ENCODE measurements at regions not wholly inside any gene's neighbourhood (a gene's known extent, or its start where the extent isn't known, plus 50 kb on each side); places are given as distances from the start of the nearest gene placed in this dataset.
"Not testable (repeated sequence)": the region's sequence is repeated elsewhere in the genome, so short reads cannot be mapped to it uniquely, and the experiment has no call there.

DNA sequence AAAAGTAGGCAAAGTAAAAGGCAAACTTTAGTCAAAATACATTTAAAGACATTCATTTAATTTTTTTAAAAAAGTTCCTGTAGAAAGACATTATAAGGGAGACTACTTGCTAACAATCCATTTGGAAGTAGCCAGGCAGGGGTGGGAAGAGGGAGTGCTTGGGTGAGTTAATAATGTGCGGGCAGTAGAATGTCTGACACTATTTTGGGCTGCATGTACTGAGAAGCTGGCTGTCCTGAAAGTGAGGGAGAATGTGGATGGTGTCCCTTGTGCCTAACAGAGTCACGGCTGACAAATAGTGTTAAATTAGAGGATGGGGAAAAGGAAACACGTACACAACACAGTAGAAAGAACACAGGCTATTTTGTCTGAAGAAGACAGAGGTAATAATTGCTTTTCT lies 142.5 kb downstream of the LCA5 start:
- DNase-seq (ENCODE audit: low read depth in 3 of 3, low spot score in 2 of 3): no peak

- DNase-seq (ENCODE audit: low read depth in 3 of 3, low spot score in 2 of 3): no peak
Measured at GRCh38 chr6:79392094-79392493, 145.1 kb downstream of the LCA5 start.

DNA sequence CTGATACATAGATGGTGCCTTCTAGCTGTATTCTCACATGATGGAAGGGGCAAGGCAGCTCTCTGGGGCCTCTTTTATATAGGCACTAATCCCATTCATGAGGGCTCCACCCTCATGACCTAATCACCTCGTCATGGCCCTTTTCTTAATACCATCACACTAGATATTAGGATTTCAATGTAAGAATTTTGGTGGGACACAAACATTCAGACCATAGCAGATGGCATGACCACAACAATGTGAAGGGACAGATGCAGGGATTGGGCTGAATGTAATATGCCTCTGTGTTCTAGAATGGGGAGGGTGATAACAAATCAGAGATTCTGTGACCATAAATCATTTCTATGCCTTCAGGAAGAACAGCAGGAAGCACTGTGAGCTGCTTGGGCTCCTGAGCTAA lies 145.8 kb downstream of the LCA5 start:
- DNase-seq (ENCODE audit: low read depth in 3 of 3, low spot score in 2 of 3): no peak

- DNase-seq (ENCODE audit: low read depth in 3 of 3, low spot score in 2 of 3): no peak
Measured at GRCh38 chr6:79385893-79386292, 151.3 kb downstream of the LCA5 start.

- no peak for DNase-seq (ENCODE audit: low read depth in 3 of 3, low spot score in 2 of 3)
Measured at GRCh38 chr6:79385333-79385732, 150.9 kb upstream of the HMGN3 start.

DNA sequence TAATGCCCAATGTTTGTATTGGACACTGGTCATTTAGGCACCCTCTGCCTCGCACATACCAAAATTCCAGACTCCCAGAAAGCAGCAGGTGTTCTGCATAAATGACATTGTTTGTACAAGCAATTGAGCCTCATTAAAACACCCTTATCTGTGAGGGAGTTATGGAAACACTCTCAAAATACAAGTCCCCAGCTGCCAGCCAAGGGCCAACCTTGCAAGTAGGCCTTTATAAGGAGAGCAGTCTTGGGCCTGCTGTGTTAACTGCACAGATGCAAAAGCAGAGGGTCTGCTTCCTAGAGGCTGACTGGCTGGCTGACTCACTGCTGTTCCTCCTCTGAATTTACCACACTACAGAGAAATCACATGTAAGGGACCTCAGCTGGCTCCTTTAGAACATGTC lies 150.4 kb upstream of the HMGN3 start:
- DNase-seq (ENCODE audit: low read depth in 3 of 3, low spot score in 2 of 3): no peak

DNA sequence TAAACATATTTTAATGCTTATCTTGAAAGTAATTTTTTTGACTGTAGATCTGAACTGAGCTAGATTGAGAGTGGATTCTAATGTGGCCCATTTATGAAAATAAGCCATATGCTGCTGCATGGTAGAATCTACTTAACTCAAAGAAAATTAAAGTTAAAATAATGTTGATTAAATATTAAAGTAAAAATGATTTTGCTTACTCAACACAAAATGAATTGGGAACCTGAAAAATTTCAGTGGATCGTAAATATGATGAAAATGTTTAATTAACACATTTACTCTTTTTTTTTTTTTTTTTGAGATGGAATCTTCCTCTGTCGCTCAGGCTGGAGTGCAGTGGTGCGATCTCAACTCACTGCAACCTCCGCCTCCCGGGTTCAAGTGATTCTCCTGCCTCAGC lies 144.5 kb upstream of the HMGN3 start:
- DNase-seq (ENCODE audit: low read depth in 3 of 3, low spot score in 2 of 3): no peak

GRCh38 chr6:79377888-79378348 lies 143.4 kb upstream of the HMGN3 start:
- DNase-seq (ENCODE audit: low read depth in 3 of 3, low spot score in 2 of 3): peak in 2 of 3 donors; percentile 31 to 50

GRCh38 chr6:79377047-79377446 lies 142.6 kb upstream of the HMGN3 start:
- no peak for DNase-seq (ENCODE audit: low read depth in 3 of 3, low spot score in 2 of 3)

GRCh38 chr6:79375635-79376337 lies 141.3 kb upstream of the HMGN3 start:
- no peak for DNase-seq (ENCODE audit: low read depth in 3 of 3, low spot score in 2 of 3)

GRCh38 chr6:79374308-79374707 lies 139.8 kb upstream of the HMGN3 start:
- no peak for DNase-seq (ENCODE audit: low read depth in 3 of 3, low spot score in 2 of 3)

GRCh38 chr6:79373880-79374279 lies 139.4 kb upstream of the HMGN3 start:
- DNase-seq (ENCODE audit: low read depth in 3 of 3, low spot score in 2 of 3): no peak

DNA sequence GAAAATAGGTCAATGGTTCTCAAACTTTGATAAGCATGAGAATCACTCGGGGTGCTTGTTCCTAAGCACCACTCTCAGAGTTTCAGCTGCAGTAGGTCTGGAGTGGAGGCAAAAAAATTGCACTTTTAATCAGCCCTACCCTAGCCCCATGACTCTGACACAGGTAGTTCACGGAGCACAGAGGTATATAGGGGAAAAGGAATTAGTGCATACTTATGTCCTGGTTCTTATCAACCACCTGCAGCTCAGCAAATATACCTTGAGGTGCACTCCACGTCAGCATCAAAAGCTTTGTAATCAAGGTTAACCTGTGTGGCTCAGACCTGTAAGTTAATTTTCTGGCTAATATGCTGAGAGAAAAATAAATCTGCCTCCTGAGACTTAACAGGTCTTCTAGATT lies 138.8 kb upstream of the HMGN3 start:
- DNase-seq (ENCODE audit: low read depth in 3 of 3, low spot score in 2 of 3): no peak

DNA sequence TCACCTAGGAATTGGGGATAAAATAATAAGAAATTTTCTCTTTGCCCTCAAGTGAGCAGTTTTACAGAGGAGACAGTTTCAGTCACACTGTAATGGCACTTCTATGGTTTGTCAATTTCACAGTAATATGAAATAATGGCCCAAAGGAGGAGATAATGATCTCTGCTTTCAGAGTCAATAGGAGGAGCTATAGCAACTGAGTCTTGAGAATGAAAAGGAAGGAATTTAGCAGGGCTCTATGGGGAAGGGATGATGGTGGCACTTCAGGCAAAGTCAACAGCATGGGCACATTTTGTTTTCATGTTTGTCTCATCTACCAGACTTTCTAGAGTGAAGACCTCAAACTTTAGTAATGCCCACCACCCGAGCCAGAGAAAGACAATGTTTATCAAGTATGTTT lies 138.3 kb upstream of the HMGN3 start:
- DNase-seq (ENCODE audit: low read depth in 3 of 3, low spot score in 2 of 3): no peak

DNA sequence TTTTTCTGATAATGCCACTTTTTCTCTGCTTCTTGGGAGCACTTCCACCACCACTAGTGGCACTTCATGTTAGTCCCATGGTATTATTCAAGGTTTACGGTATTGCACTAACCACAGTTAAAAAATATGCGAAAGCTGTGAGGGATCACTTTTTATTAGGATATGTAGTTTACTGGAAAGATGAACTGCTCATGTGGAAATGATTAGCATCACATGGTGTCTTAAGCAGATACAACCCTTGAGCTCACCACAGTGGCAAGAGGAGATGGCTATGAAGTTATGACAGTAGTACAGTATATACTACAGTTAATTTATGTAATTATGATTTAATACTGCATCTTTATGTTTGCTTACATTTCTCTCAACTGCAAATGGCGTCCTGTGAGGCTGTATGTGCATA lies 134.5 kb upstream of the HMGN3 start:
- no peak for DNase-seq (ENCODE audit: low read depth in 3 of 3, low spot score in 2 of 3)

GRCh38 chr6:79363441-79363840 lies 129.0 kb upstream of the HMGN3 start:
- not testable (repeated sequence) for DNase-seq (ENCODE audit: low read depth in 3 of 3, low spot score in 2 of 3)

GRCh38 chr6:79361074-79361473 lies 126.6 kb upstream of the HMGN3 start:
- not testable (repeated sequence) for DNase-seq (ENCODE audit: low read depth in 3 of 3, low spot score in 2 of 3)

DNA sequence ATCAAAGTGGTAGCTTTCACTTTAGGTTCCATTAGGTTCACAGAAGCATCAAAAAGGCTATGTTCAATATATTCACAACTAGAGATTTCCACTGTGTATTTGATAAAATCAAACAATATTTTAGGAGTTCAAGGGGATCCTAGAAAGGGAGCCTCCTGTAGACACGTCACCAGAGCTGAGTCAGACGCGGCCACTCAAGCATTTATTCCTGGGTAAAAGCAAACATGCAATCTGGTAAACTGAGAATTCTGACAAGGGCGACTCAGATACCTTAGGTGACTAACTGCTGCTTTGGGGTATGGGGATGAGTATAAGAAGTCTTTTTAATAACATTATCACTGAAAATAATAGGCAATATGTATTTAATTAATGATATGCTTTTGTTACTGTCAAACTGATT lies 118.7 kb upstream of the HMGN3 start:
- DNase-seq (ENCODE audit: low read depth in 3 of 3, low spot score in 2 of 3): no peak

DNA sequence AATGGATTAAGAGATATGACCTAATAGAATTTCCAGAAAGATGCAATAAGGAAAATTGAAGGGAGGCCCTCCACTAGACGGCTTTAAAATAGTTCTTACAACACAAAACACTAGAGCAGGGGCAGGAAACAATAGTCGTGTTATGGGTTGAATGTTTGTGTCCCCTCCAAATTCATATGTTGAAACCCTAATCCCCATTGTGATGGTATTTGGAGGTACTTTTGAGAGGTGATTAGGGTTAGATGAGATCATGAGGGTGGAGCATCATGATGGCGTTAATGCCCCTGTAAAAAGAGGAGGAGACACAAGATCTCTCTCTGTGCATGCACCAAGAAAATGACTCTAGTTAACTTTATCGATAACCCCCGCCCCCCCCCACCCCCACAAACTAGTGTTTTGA lies 104.0 kb upstream of the HMGN3 start:
- DNase-seq (ENCODE audit: low read depth in 3 of 3, low spot score in 2 of 3): no peak

DNA sequence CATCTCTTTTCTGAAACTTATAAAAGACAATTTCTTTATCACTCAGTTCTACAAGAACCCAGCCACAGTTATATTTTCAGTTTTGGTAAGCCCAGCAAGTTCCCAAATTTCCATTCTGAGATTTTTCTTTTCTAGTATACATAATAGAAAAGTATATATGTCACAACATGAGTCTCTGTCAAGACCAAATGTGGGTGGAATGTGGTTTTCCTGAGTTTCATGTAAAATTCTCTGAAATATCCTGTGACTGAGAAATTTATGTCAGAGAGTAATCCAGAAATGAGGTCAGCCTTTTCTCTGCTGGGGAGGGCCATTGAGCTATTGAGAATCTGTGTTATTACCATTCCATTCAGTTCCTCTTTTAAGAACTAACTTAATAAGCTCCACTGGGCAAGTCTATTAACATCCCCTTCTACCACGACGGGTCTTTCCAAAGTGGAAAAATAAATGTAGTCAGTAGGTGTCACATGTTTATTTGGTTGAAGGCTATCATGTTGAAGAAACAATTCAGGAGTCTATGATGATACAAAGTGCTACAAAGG lies 100.7 kb upstream of the HMGN3 start:
- DNase-seq (ENCODE audit: low read depth in 3 of 3, low spot score in 2 of 3): no peak

DNA sequence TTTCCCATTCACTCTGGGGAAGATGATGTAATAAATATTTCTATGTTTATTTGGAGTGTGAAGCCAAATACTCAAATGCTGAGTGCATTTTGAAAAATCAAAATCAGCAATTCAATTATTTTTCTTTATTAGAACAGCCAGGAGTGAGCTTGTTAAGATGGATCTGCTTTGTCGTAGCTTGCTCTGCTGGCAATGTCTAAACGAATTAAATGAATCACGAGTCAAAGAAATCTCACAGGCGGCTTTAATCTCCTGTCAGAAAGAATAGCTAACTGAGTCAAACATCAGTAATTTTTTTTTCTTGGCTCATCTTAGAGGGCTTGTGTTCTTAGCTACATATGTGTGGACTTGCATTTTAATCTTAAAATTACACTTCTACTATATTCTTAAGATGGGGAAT lies 100.2 kb upstream of the HMGN3 start:
- no peak for DNase-seq (ENCODE audit: low read depth in 3 of 3, low spot score in 2 of 3)

DNA sequence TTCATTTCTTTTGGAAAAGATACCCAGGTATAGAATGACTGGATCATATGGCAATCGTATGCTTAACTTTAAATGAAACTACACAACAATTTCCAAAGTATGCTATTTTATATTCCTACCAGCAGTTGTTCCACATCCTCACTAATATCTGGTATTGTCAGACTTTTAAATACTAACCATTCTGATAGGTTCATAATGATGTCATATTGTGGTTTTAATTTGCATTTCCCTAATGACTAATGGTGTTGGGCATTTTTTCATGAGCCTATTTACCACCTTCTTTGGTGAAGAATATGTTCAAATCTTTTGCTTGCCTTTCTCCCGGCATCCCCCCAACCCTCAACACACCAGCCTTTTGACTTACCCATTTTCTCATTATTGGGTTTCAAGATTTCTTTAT lies 96.2 kb upstream of the HMGN3 start:
- no peak for DNase-seq (ENCODE audit: low read depth in 3 of 3, low spot score in 2 of 3)

- no peak for DNase-seq (ENCODE audit: low read depth in 3 of 3, low spot score in 2 of 3)
Measured at GRCh38 chr6:79313254-79313653, 78.8 kb upstream of the HMGN3 start.
